ENCODE measurements at regions not wholly inside any gene's neighbourhood (a gene's known extent, or its start where the extent isn't known, plus 50 kb on each side); places are given as distances from the start of the nearest gene placed in this dataset.

DNA sequence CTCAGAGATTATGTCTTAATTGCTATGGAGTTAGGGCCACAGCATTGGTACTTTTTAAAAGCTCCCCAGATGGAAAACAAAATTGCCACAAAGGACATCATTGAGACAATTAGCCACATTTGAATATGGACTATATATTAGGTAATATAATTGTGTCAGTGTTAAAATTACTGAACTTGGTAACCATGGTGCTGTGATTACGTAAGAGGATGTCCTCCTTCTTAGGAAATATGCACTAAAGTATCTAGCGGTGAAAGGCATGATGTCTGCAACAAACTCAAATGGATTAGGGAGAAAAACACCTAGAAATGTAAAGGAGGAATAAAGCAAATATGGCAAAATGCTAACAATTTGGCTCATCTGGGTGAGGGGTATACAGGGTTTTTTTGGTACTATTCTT lies 89.9 kb upstream of the PAK3 start:
- Mint-ChIP-seq H3K36me3 (no peaks in the 10 kb centered on the region), H3K27me3 (ENCODE audit: low read depth) (peaks cover 48% of the 10 kb centered on the region), H3K27ac (no peak overlapping the region), H3K4me1 (no peaks in the 10 kb centered on the region), H3K4me3 (no peak overlapping the region), H3K9me3 (no peaks in the 10 kb centered on the region)
- DNase-seq (ENCODE audit: low spot score in 2 of 2, unreplicated experiment in 2 of 2), result no peak
- TF ChIP-seq, protein P1, sequence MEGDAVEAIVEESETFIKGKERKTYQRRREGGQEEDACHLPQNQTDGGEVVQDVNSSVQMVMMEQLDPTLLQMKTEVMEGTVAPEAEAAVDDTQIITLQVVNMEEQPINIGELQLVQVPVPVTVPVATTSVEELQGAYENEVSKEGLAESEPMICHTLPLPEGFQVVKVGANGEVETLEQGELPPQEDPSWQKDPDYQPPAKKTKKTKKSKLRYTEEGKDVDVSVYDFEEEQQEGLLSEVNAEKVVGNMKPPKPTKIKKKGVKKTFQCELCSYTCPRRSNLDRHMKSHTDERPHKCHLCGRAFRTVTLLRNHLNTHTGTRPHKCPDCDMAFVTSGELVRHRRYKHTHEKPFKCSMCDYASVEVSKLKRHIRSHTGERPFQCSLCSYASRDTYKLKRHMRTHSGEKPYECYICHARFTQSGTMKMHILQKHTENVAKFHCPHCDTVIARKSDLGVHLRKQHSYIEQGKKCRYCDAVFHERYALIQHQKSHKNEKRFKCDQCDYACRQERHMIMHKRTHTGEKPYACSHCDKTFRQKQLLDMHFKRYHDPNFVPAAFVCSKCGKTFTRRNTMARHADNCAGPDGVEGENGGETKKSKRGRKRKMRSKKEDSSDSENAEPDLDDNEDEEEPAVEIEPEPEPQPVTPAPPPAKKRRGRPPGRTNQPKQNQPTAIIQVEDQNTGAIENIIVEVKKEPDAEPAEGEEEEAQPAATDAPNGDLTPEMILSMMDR (IDR thresholded peaks at IDR 0.05; ENCODE audit: unreplicated experiment), result no peak

- no peak overlapping the region for H3K4me3 Mint-ChIP-seq
- peaks cover 46% of the 10 kb centered on the region for H3K27me3 Mint-ChIP-seq (ENCODE audit: low read depth)
- H3K36me3 Mint-ChIP-seq, result no peaks in the 10 kb centered on the region
- H3K9me3 Mint-ChIP-seq, result no peaks in the 10 kb centered on the region
- TF ChIP-seq, protein P1 (IDR thresholded peaks at IDR 0.05; ENCODE audit: unreplicated experiment), result no peak
- H3K4me1 Mint-ChIP-seq, result no peaks in the 10 kb centered on the region
- H3K27ac Mint-ChIP-seq, result no peak overlapping the region
- no peak for DNase-seq (ENCODE audit: low spot score in 2 of 2, unreplicated experiment in 2 of 2)
Observed at GRCh38 chrX:111005166-111005565, 90.8 kb upstream of the PAK3 start.

DNA sequence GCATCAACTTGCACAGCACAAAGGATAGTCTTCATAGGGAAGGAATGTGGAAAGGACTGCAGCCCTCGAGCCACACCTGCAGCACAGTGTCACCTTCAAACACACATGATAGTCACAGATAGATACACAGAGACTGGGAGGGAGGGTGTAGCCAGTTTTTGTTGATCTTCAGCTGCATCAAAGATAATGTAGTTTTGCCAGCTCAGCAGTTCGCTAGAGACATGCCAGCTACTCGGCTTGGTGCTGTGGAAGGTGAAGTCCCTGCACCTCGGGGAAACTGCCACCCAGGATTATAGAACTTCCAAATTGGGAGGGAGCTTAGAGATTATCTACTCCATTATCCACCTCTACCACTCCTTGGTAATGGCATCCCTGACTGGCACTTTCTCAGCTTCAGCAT lies 92.9 kb upstream of the PAK3 start:
- DNase-seq (ENCODE audit: low spot score in 2 of 2, unreplicated experiment in 2 of 2), result no peak
- H3K4me3 Mint-ChIP-seq, result no peak overlapping the region
- no peaks in the 10 kb centered on the region for H3K36me3 Mint-ChIP-seq
- TF ChIP-seq, protein P1 (IDR thresholded peaks at IDR 0.05; ENCODE audit: unreplicated experiment), result no peak
- H3K9me3 Mint-ChIP-seq, result no peaks in the 10 kb centered on the region
- H3K4me1 Mint-ChIP-seq, result no peaks in the 10 kb centered on the region
- no peak overlapping the region for H3K27ac Mint-ChIP-seq
- H3K27me3 Mint-ChIP-seq (ENCODE audit: low read depth), result peaks cover 45% of the 10 kb centered on the region

DNA sequence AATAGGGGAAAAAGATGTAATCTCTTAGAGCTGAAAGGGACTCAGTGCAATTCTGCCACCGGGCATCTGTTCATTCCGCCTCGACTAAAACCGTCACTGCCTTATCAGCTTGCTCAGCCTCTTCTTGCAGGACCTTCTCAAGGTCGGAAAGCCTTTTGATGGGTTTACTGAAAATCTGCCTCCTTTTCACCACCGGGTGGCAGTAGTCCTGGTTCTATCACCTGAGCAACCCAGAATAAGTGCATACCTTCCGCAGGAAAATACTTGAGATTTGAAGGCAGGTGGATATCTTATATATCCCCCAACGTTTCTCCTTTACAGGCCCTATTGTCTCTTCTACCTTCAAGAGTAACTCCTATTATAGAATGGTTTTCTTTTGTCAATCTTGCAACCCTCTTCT lies 103.4 kb upstream of the PAK3 start:
- H3K36me3 Mint-ChIP-seq, result no peaks in the 10 kb centered on the region
- TF ChIP-seq, protein P1 (IDR thresholded peaks at IDR 0.05; ENCODE audit: unreplicated experiment), result peak; percentile 59
- H3K9me3 Mint-ChIP-seq, result no peaks in the 10 kb centered on the region
- H3K27me3 Mint-ChIP-seq (ENCODE audit: low read depth), result peaks cover 36% of the 10 kb centered on the region
- H3K4me1 Mint-ChIP-seq, result no peaks in the 10 kb centered on the region
- no peak overlapping the region for H3K27ac Mint-ChIP-seq
- no peak overlapping the region for H3K4me3 Mint-ChIP-seq
- peak in 1 of 2 experiments; percentile 41 for DNase-seq (ENCODE audit: low spot score in 2 of 2, unreplicated experiment in 2 of 2)

- DNase-seq (ENCODE audit: low spot score in 2 of 2, unreplicated experiment in 2 of 2), result no peak
- Mint-ChIP-seq H3K27me3 (ENCODE audit: low read depth) (peaks cover 28% of the 10 kb centered on the region), H3K27ac (no peak overlapping the region), H3K4me1 (peaks cover 6% of the 10 kb centered on the region), H3K36me3 (no peaks in the 10 kb centered on the region), H3K9me3 (no peaks in the 10 kb centered on the region), H3K4me3 (no peak overlapping the region)
- TF ChIP-seq, protein P1 (IDR thresholded peaks at IDR 0.05; ENCODE audit: unreplicated experiment), result no peak
Observed at GRCh38 chrX:110989869-110990268, 106.1 kb upstream of the PAK3 start.

GRCh38 chrX:110989447-110989846 lies 106.5 kb upstream of the PAK3 start:
- no peak overlapping the region for H3K4me3 Mint-ChIP-seq
- H3K27ac Mint-ChIP-seq, result no peak overlapping the region
- DNase-seq (ENCODE audit: low spot score in 2 of 2, unreplicated experiment in 2 of 2), result no peak

More at GRCh38 chrX:110989447-110989846, 106.5 kb upstream of the PAK3 start:
- Mint-ChIP-seq H3K9me3 (no peaks in the 10 kb centered on the region), H3K27me3 (ENCODE audit: low read depth) (peaks cover 26% of the 10 kb centered on the region), H3K4me1 (peaks cover 6% of the 10 kb centered on the region), H3K36me3 (no peaks in the 10 kb centered on the region)
- TF ChIP-seq, protein P1 (IDR thresholded peaks at IDR 0.05; ENCODE audit: unreplicated experiment), result no peak

Data from mesothelial cell of epicardium (in vitro differentiated cells).